CD4-positive, CD25-positive, alpha-beta regulatory T cell (primary cell): ENCODE measurements at regions not wholly inside any gene's neighbourhood (a gene's known extent, or its start where the extent isn't known, plus 50 kb on each side); places are given as distances from the start of the nearest gene placed in this dataset.

Experiments
- ATAC-seq, 2 donors: fragments of 150-1000 bp; cut with Tn5 transposase; one replicate each; pipeline ENCODE4 v1.10.0; 2021; ENCODE audit warnings: low read depth in 2 of 2, moderate number of reproducible peaks in 2 of 2, moderate library complexity in 1 of 2
- DNase-seq, 3 donors: peaks; one replicate each; pipeline versions ENCODE4 v3.0.0 to v3.0.0-alpha.2; 2012 to 2022; ENCODE audit warnings: mixed read lengths in 1 of 3
- H3K27ac ChIP-seq: one replicate; pipeline ENCODE4 v1.7.0; 2013; ENCODE audit warnings: mild to moderate bottlenecking, low read length; ENCODE audit not compliant: insufficient read depth, poor library complexity, severe bottlenecking
- H3K27me3 ChIP-seq: one replicate; pipeline ENCODE4 v1.7.0; 2013; ENCODE audit warnings: low read length; ENCODE audit not compliant: control insufficient read depth, insufficient read depth
- H3K36me3 ChIP-seq: one replicate; pipeline ENCODE4 v1.7.0; 2013; ENCODE audit warnings: mild to moderate bottlenecking, low read length, moderate library complexity; ENCODE audit not compliant: control insufficient read depth, insufficient read depth
- H3K4me1 ChIP-seq: 2 replicates; pipeline ENCODE4 v1.7.0; 2013; ENCODE audit warnings: mild to moderate bottlenecking, low read length; ENCODE audit not compliant: insufficient read depth, control insufficient read depth, poor library complexity, severe bottlenecking
- H3K4me3 ChIP-seq: one replicate; pipeline ENCODE4 v1.7.0; 2013; ENCODE audit warnings: low read depth, mild to moderate bottlenecking, low read length, moderate library complexity
- H3K9me3 ChIP-seq, 2 experiments: 1 replicate in 1 of 2; 2 replicates in 1 of 2; pipeline ENCODE4 v1.7.0; 2013; ENCODE audit warnings: low read length in 2 of 2, mild to moderate bottlenecking in 1 of 2, moderate library complexity in 1 of 2; ENCODE audit not compliant: control insufficient read depth in 2 of 2
- H3K27ac Mint-ChIP-seq, 3 donors: one replicate each; pipeline ENCODE4 v1.8.0; 2020 to 2022; ENCODE audit warnings: mild to moderate bottlenecking in 3 of 3, mixed read lengths in 3 of 3, moderate library complexity in 2 of 3
- H3K27me3 Mint-ChIP-seq: one replicate; pipeline ENCODE4 v1.8.0; 2022; ENCODE audit warnings: mild to moderate bottlenecking, mixed read lengths
- H3K36me3 Mint-ChIP-seq: one replicate; pipeline ENCODE4 v1.8.0; 2020; ENCODE audit warnings: mixed read lengths
- H3K4me1 Mint-ChIP-seq, 4 donors: one replicate each; pipeline ENCODE4 v1.8.0; 2020 to 2022; ENCODE audit warnings: mixed read lengths in 4 of 4, mild to moderate bottlenecking in 1 of 4
- H3K4me3 Mint-ChIP-seq, 4 donors: one replicate each; pipeline ENCODE4 v1.8.0; 2020 to 2022; ENCODE audit warnings: mild to moderate bottlenecking in 4 of 4, mixed read lengths in 4 of 4, moderate library complexity in 3 of 4
- H3K9me3 Mint-ChIP-seq, 7 donors: one replicate each; pipeline ENCODE4 v1.8.0; 2020 to 2022; ENCODE audit warnings: mixed read lengths in 7 of 7, mild to moderate bottlenecking in 3 of 7, moderate library complexity in 2 of 7

- DNase-seq, result no peak
- ATAC-seq, result no peak
- H3K4me1 ChIP-seq, result no peaks in the 10 kb centered on the region
- no peak overlapping the region for H3K27ac ChIP-seq
- Mint-ChIP-seq H3K27ac (no peak overlapping the region), H3K4me3 (no peak overlapping the region), H3K9me3 (peaks cover 0 to 7% (median 2%) of the 10 kb centered on the region in 7 donors), H3K4me1 (no peaks in the 10 kb centered on the region), H3K27me3 (no peaks in the 10 kb centered on the region), H3K36me3 (no peaks in the 10 kb centered on the region)
- no peak overlapping the region for H3K4me3 ChIP-seq
- H3K36me3 ChIP-seq, result no peaks in the 10 kb centered on the region
- no peaks in the 10 kb centered on the region for H3K27me3 ChIP-seq
- H3K9me3 ChIP-seq, result no peaks in the 10 kb centered on the region
These were observed 665.4 kb downstream of the XIRP2 start for GRCh38 chr2:167553635-167554034.

- H3K36me3 Mint-ChIP-seq, result no peaks in the 10 kb centered on the region
- Histone ChIP-seq H3K4me1 (no peaks in the 10 kb centered on the region), H3K4me3 (no peak overlapping the region), H3K9me3 (no peaks in the 10 kb centered on the region), H3K36me3 (no peaks in the 10 kb centered on the region), H3K27ac (no peak overlapping the region), H3K27me3 (no peaks in the 10 kb centered on the region)
- no peak overlapping the region for H3K4me3 Mint-ChIP-seq
- peaks cover 0 to 4% (median 0%) of the 10 kb centered on the region in 7 donors for H3K9me3 Mint-ChIP-seq
- peak overlapping the region in 1 of 3 donors; percentile 53 for H3K27ac Mint-ChIP-seq
- DNase-seq (no peak), ATAC-seq (no peak)
- H3K4me1 Mint-ChIP-seq, result no peaks in the 10 kb centered on the region
- no peaks in the 10 kb centered on the region for H3K27me3 Mint-ChIP-seq
These were observed 663.1 kb downstream of the XIRP2 start for GRCh38 chr2:167551416-167551815.

GRCh38 chr2:167550448-167550847, 662.2 kb downstream of the XIRP2 start:
- H3K27me3 ChIP-seq, result no peaks in the 10 kb centered on the region
- ATAC-seq, result no peak
- no peaks in the 10 kb centered on the region for H3K36me3 Mint-ChIP-seq
- DNase-seq, result peak in 1 of 3 donors; percentile 1
- H3K4me3 ChIP-seq, result no peak overlapping the region
- peaks cover 0 to 7% (median 0%) of the 10 kb centered on the region in 7 donors for H3K9me3 Mint-ChIP-seq
- H3K4me3 Mint-ChIP-seq, result no peak overlapping the region
- H3K9me3 ChIP-seq, result no peaks in the 10 kb centered on the region
- no peaks in the 10 kb centered on the region for H3K36me3 ChIP-seq
- H3K27ac Mint-ChIP-seq, result no peak overlapping the region
- no peaks in the 10 kb centered on the region for H3K4me1 ChIP-seq
- H3K27me3 Mint-ChIP-seq, result no peaks in the 10 kb centered on the region
- no peak overlapping the region for H3K27ac ChIP-seq
- H3K4me1 Mint-ChIP-seq, result no peaks in the 10 kb centered on the region

GRCh38 chr2:167548396-167548795, 660.1 kb downstream of the XIRP2 start:
- Mint-ChIP-seq H3K36me3 (no peaks in the 10 kb centered on the region), H3K27ac (no peak overlapping the region), H3K4me3 (no peak overlapping the region), H3K9me3 (peaks cover 0 to 3% (median 0%) of the 10 kb centered on the region in 7 donors), H3K4me1 (no peaks in the 10 kb centered on the region), H3K27me3 (no peaks in the 10 kb centered on the region)
- Histone ChIP-seq H3K27me3 (no peaks in the 10 kb centered on the region), H3K4me1 (no peaks in the 10 kb centered on the region), H3K9me3 (no peaks in the 10 kb centered on the region), H3K36me3 (no peaks in the 10 kb centered on the region), H3K4me3 (no peak overlapping the region), H3K27ac (no peak overlapping the region)
- ATAC-seq, result no peak
- no peak for DNase-seq

GRCh38 chr2:167544602-167545001, 656.3 kb downstream of the XIRP2 start:
- H3K27me3 ChIP-seq, result no peaks in the 10 kb centered on the region
- Mint-ChIP-seq H3K4me3 (no peak overlapping the region), H3K36me3 (no peaks in the 10 kb centered on the region), H3K4me1 (no peaks in the 10 kb centered on the region), H3K9me3 (peaks cover 0 to 3% (median 0%) of the 10 kb centered on the region in 7 donors), H3K27ac (no peak overlapping the region), H3K27me3 (no peaks in the 10 kb centered on the region)
- H3K4me3 ChIP-seq, result no peak overlapping the region
- no peaks in the 10 kb centered on the region for H3K36me3 ChIP-seq
- H3K27ac ChIP-seq, result no peak overlapping the region
- H3K9me3 ChIP-seq, result no peaks in the 10 kb centered on the region
- DNase-seq, result no peak
- H3K4me1 ChIP-seq, result no peaks in the 10 kb centered on the region
- no peak for ATAC-seq

GRCh38 chr2:167543721-167544120, 655.4 kb downstream of the XIRP2 start:
- Mint-ChIP-seq H3K36me3 (no peaks in the 10 kb centered on the region), H3K9me3 (peaks cover 0 to 3% (median 0%) of the 10 kb centered on the region in 7 donors), H3K27me3 (no peaks in the 10 kb centered on the region), H3K4me1 (no peaks in the 10 kb centered on the region), H3K27ac (no peak overlapping the region), H3K4me3 (no peak overlapping the region)
- no peaks in the 10 kb centered on the region for H3K36me3 ChIP-seq
- ATAC-seq (no peak), DNase-seq (no peak)
- H3K4me3 ChIP-seq, result no peak overlapping the region
- no peaks in the 10 kb centered on the region for H3K4me1 ChIP-seq
- no peaks in the 10 kb centered on the region for H3K9me3 ChIP-seq
- no peak overlapping the region for H3K27ac ChIP-seq
- no peaks in the 10 kb centered on the region for H3K27me3 ChIP-seq

- H3K9me3 ChIP-seq, result no peaks in the 10 kb centered on the region
- H3K4me3 ChIP-seq, result no peak overlapping the region
- no peaks in the 10 kb centered on the region for H3K27me3 Mint-ChIP-seq
- no peaks in the 10 kb centered on the region for H3K36me3 ChIP-seq
- H3K9me3 Mint-ChIP-seq, result peaks cover 0 to 3% (median 2%) of the 10 kb centered on the region in 7 donors
- no peaks in the 10 kb centered on the region for H3K4me1 ChIP-seq
- DNase-seq (no peak), ATAC-seq (no peak)
- H3K27ac Mint-ChIP-seq, result no peak overlapping the region
- H3K4me3 Mint-ChIP-seq, result no peak overlapping the region
- no peaks in the 10 kb centered on the region for H3K4me1 Mint-ChIP-seq
- no peak overlapping the region for H3K27ac ChIP-seq
- H3K36me3 Mint-ChIP-seq, result no peaks in the 10 kb centered on the region
- no peaks in the 10 kb centered on the region for H3K27me3 ChIP-seq
These were observed 649.5 kb downstream of the XIRP2 start for GRCh38 chr2:167537743-167538142.

GRCh38 chr2:167534443-167534842, 646.2 kb downstream of the XIRP2 start:
- ATAC-seq (no peak), DNase-seq (no peak)
- H3K27me3 ChIP-seq, result no peaks in the 10 kb centered on the region
- Mint-ChIP-seq H3K27me3 (no peaks in the 10 kb centered on the region), H3K4me1 (no peaks in the 10 kb centered on the region), H3K27ac (no peak overlapping the region), H3K36me3 (no peaks in the 10 kb centered on the region), H3K4me3 (no peak overlapping the region), H3K9me3 (peaks cover 0 to 3% (median 1%) of the 10 kb centered on the region in 7 donors)
- no peaks in the 10 kb centered on the region for H3K9me3 ChIP-seq
- H3K36me3 ChIP-seq, result no peaks in the 10 kb centered on the region
- H3K4me1 ChIP-seq, result no peaks in the 10 kb centered on the region
- H3K27ac ChIP-seq, result no peak overlapping the region
- H3K4me3 ChIP-seq, result no peak overlapping the region
